SK-N-MC (cell line): ENCODE measurements at regions not wholly inside any gene's neighbourhood (a gene's known extent, or its start where the extent isn't known, plus 50 kb on each side); places are given as distances from the start of the nearest gene placed in this dataset.

ENCODE experiments used
- EZH2 ChIP-seq: fragments of 200-600 bp; sonication (generic); IDR thresholded peaks from one replicate; pipeline ENCODE4 v1.6.1; 2017; ENCODE audit warnings: antibody characterized with exemption
- POLR2AphosphoS5 ChIP-seq: IDR thresholded peaks from 2 replicates; pipeline ENCODE4 v1.6.1; 2012; ENCODE audit warnings: mild to moderate bottlenecking, low read depth, low read length, borderline replicate concordance

DNA sequence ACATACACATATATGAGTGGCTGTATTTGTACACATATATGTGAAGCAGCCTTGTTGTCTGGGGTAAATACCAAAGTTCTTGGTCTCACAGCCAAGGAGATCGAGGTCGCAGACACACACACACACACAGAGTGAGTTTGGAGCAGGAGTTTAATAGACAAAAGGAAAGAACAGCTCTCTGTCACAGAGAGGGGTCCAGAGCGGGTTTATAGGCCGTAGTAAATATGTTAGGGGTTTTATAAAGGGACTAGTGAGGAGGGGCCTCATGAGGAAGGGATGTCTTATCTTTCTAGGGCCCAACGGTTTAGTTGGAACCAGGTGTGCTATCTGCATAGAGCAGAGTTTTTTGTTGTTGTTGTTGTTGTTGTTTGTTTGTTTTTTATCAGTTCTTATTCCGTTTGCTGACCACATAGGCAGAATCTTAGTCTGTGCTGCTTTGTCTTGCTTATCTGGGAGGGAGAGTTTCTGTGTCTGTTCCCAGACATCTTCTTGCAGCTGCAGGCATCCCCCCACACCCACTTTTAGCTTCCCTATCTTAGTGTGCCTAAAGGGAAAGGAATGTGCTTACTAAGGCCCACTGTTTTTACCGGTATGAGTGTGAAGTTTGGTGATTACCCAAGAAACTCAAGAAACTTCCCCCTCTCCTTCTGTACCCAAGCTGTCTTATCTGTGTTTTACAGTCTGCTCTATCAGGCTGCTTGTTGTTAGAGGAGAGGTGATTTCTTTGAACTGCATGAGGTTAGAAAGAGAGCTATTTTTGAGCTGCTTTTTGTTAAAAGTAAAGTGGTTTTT lies 91.9 kb downstream of the TENT5D start:
- TF ChIP-seq POLR2AphosphoS5, result no peak
- no peak for TF ChIP-seq EZH2
